Lung (tissue), 11 donors: ENCODE measurements at regions not wholly inside any gene's neighbourhood (a gene's known extent, or its start where the extent isn't known, plus 50 kb on each side); places are given as distances from the start of the nearest gene placed in this dataset.

Experiments
- ATAC-seq: fragments of 200-7000 bp; cut with Tn5 transposase; one replicate; pipeline ENCODE4 v1.9.1; 2020; ENCODE audit warnings: moderate number of reproducible peaks; ENCODE audit not compliant: insufficient read depth, low FRiP score
- DNase-seq, 3 donors: peaks; one replicate each; pipeline ENCODE4 v3.0.0-alpha.2; 2013 to 2017
- H3K27ac ChIP-seq, 2 donors: one replicate each; pipeline ENCODE4 v1.5.1; 2013; ENCODE audit warnings: mild to moderate bottlenecking in 2 of 2, moderate library complexity in 2 of 2, control low read depth in 1 of 2, inconsistent platforms in 1 of 2, low read depth in 1 of 2, low read length in 1 of 2
- H3K27me3 ChIP-seq, 3 donors: one replicate each; pipeline ENCODE4 v1.5.1; 2013; ENCODE audit warnings: low read length in 2 of 3; ENCODE audit not compliant: control insufficient read depth in 3 of 3, insufficient read depth in 3 of 3
- H3K36me3 ChIP-seq, 4 donors: one replicate each; pipeline ENCODE4 v1.5.1; 2013; ENCODE audit warnings: low read length in 4 of 4, mild to moderate bottlenecking in 1 of 4, moderate library complexity in 1 of 4; ENCODE audit not compliant: control insufficient read depth in 4 of 4, insufficient read depth in 4 of 4
- H3K4me1 ChIP-seq, 5 donors: one replicate each; pipeline ENCODE4 v1.5.1; 2013; ENCODE audit warnings: low read length in 5 of 5, mild to moderate bottlenecking in 2 of 5, moderate library complexity in 1 of 5; ENCODE audit not compliant: control insufficient read depth in 5 of 5, insufficient read depth in 5 of 5
- H3K4me3 ChIP-seq: one replicate; pipeline ENCODE4 v1.5.1; 2013; ENCODE audit warnings: mild to moderate bottlenecking, control low read depth, moderate library complexity
- H3K9ac ChIP-seq, 2 donors: one replicate each; pipeline ENCODE4 v1.5.1; 2013; ENCODE audit warnings: low read length in 2 of 2, control low read depth in 1 of 2; ENCODE audit not compliant: insufficient read depth in 1 of 2
- H3K9me3 ChIP-seq, 4 donors: one replicate each; pipeline ENCODE4 v1.5.1; 2013; ENCODE audit warnings: low read length in 3 of 4, mild to moderate bottlenecking in 1 of 4, moderate library complexity in 1 of 4; ENCODE audit not compliant: control insufficient read depth in 4 of 4, insufficient read depth in 3 of 4
- WGBS, 2 donors: extraction: QIAGEN DNeasy Blood & Tissue Kit; methylation state at CpG; one replicate each; pipeline ENCODE4 v1.1.7; 2013; 5-methylcytosine and 5-hydroxymethylcytosine counted together
- TF ChIP-seq, protein P1 (sequence below): IDR thresholded peaks from 2 replicates; pipeline ENCODE4 v1.5.1; 2012; ENCODE audit warnings: mild to moderate bottlenecking; ENCODE audit errors: control extremely low read depth, extremely low read depth
- donor health status: control.
- donor health status: control.
- donor health status: Bipolar disorder and iron deficiency.
- donor health status: healthy.
- donor health status: DM: yes; HTN: yes; CAD: no.

DNA sequence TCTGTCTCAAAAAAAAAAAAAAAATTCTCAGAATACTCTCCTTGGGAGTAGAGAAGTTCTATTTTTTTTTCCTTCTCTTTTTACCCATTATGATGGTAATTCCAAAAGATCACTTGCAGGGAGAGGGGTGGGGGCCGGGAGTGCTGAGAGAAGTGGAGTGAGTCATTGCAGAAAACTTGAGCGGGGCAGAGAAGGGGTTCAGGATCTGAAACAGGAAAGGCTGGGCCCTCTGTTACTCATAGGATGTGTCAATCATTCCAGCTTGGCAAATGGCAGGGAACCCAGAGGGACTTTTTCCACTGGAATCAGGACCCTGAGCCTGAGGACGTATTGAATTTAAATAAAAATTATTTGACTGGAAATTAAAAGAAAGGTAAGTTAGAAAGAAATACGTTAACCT is 111.4 kb upstream of the ARMC2 start:
- ATAC-seq (peak; percentile 83), DNase-seq (no peak)
- Histone ChIP-seq H3K9me3 (no peaks in the 10 kb centered on the region), H3K4me1 (peaks cover 0 to 10% (median 3%) of the 10 kb centered on the region in 5 donors), H3K27me3 (no peaks in the 10 kb centered on the region), H3K9ac (no peak overlapping the region), H3K4me3 (no peak overlapping the region), H3K27ac (no peak overlapping the region), H3K36me3 (no peaks in the 10 kb centered on the region)
- 25 to 30% methylated on average over 4 of the region's 4 CpGs for WGBS, 2 donors
- TF ChIP-seq, protein P1, sequence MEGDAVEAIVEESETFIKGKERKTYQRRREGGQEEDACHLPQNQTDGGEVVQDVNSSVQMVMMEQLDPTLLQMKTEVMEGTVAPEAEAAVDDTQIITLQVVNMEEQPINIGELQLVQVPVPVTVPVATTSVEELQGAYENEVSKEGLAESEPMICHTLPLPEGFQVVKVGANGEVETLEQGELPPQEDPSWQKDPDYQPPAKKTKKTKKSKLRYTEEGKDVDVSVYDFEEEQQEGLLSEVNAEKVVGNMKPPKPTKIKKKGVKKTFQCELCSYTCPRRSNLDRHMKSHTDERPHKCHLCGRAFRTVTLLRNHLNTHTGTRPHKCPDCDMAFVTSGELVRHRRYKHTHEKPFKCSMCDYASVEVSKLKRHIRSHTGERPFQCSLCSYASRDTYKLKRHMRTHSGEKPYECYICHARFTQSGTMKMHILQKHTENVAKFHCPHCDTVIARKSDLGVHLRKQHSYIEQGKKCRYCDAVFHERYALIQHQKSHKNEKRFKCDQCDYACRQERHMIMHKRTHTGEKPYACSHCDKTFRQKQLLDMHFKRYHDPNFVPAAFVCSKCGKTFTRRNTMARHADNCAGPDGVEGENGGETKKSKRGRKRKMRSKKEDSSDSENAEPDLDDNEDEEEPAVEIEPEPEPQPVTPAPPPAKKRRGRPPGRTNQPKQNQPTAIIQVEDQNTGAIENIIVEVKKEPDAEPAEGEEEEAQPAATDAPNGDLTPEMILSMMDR: no peak

DNA sequence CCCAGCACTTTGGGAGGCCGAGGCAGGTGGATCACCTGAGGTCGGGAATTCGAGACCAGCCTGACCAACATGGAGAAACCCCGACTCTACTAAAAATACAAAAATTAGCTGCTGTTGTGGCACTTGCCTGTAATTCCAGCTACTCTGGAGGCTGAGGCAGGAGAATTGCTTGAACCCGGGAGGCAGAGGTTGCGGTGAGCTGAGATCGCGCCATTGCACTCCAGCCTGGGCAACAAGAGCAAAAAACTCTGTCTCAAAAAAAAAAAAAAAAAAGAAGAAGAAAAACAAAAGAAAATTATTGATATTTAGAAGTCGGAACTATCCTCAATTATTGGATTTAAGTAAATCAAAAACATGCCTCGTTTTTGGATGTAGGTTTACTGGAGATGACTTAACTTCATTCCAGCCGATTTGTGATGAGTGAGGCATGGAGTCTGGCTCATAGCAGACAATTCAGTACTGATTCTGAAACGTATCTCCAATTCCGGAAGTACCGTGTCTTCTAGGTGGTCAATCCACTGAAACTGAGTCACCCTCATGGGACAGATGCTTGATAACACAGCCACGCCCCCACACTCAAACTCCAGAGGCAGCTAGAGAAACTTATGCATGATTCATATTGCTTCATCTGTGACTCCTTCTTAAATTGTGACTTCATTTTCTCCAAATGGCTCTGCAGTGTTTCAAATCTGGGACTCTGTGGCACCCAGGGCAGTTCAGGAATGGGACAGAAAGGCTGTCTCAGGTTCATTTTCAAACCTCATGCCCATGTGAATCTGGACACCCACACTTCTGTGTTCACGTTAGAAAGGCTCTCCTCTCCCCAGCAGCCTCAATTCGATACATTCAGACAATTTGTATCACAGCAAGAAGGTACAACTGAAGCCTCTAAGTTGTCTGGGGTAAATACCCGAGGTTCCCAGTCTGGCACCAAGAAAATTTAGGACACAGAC is 110.4 kb upstream of the ARMC2 start:
- ATAC-seq (no peak), DNase-seq (no peak)
- WGBS, 2 donors: 92 to 94% methylated on average over 18 of the region's 18 CpGs
- no peaks in the 10 kb centered on the region for H3K36me3 ChIP-seq
- no peaks in the 10 kb centered on the region for H3K9me3 ChIP-seq
- peak overlapping the region in 1 of 2 donors; percentile 35 for H3K27ac ChIP-seq
- TF ChIP-seq, protein P1: no peak
- H3K4me1 ChIP-seq: peaks cover 0 to 2% (median 0%) of the 10 kb centered on the region in 5 donors
- no peak overlapping the region for H3K4me3 ChIP-seq
- no peaks in the 10 kb centered on the region for H3K27me3 ChIP-seq
- no peak overlapping the region for H3K9ac ChIP-seq

DNA sequence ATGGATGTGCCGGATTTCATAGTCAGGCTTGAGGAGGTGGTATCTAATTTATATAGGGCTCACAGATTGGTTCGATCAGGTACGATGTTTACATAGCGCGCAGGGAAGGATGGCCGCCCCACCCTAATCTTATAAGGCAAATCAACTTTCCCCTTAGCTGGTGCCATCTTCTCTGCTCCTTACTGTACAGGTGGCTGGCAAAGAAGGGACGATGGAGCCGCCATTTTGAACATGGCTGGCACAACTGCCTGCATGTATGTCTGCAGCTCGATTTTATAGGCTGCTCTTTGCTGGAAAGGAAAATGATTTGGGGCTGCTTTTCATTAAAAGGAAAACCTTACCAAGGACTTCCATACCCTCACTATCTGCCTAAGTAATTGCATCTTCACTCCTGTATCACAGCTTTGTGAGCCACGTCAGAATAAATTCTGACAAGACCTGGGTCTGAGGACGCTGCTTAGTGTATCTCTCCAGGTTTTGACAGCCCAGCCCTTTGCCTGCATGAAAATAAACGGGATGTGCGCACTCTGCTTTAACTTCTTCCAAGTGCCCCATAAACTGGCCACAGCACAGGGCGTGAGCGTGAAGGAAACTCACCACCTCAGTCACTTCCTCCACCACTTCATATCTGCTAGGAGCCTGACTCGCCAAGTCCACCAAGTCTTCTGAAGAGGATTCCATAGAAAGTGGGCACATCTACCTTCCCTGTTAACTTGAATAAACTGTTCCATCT is 109.4 kb upstream of the ARMC2 start:
- WGBS, 2 donors: 91 to 92% methylated on average over 16 of the region's 16 CpGs
- TF ChIP-seq, protein P1: no peak

More for the DNA sequence above, 109.4 kb upstream of the ARMC2 start:
- ATAC-seq (no peak), DNase-seq (no peak)
- Histone ChIP-seq H3K4me3 (no peak overlapping the region), H3K4me1 (peaks cover 0 to 3% (median 0%) of the 10 kb centered on the region in 5 donors), H3K36me3 (no peaks in the 10 kb centered on the region), H3K9ac (no peak overlapping the region), H3K9me3 (no peaks in the 10 kb centered on the region), H3K27me3 (no peaks in the 10 kb centered on the region), H3K27ac (no peak overlapping the region)
